Caki2 (cell line): ENCODE measurements at regions not wholly inside any gene's neighbourhood (a gene's known extent, or its start where the extent isn't known, plus 50 kb on each side); places are given as distances from the start of the nearest gene placed in this dataset.

Experiments used
- DNase-seq: peaks from one replicate; pipeline ENCODE4 v3.0.0-alpha.2; 2015; ENCODE audit warnings: low read depth
- in situ Hi-C: cut with HindIII; loops from 2 replicates; pipeline ENCODE4 v1.10.0; 2016; ENCODE audit warnings: low sequenced_read_pairs, low pct_unique_long_range_greater_than_20kb, mixed read lengths

GRCh38 chr2:56680971-56681631 lies 497.3 kb downstream of the CCDC85A start:
- DNase-seq = no peak

GRCh38 chr2:56681659-56682396 lies 498.0 kb downstream of the CCDC85A start:
- in situ Hi-C loops = no loop called here
- no peak for DNase-seq

More at GRCh38 chr2:56680971-56681631, 497.3 kb downstream of the CCDC85A start:
- in situ Hi-C loops = no loop called here

- in situ Hi-C loops = no loop called here
- DNase-seq = no peak
These were observed 498.6 kb downstream of the CCDC85A start for GRCh38 chr2:56682397-56682760.

- in situ Hi-C loops = no loop called here
These were observed 500.5 kb downstream of the CCDC85A start for GRCh38 chr2:56684327-56684726.

GRCh38 chr2:56685205-56685604 lies 501.4 kb downstream of the CCDC85A start:
- in situ Hi-C loops = no loop called here
- DNase-seq = no peak

More at GRCh38 chr2:56684327-56684726, 500.5 kb downstream of the CCDC85A start:
- no peak for DNase-seq

GRCh38 chr2:56687169-56687568 lies 503.4 kb downstream of the CCDC85A start:
- no peak for DNase-seq

GRCh38 chr2:56688661-56689060 lies 504.9 kb downstream of the CCDC85A start:
- in situ Hi-C loops = no loop called here

More at GRCh38 chr2:56687169-56687568, 503.4 kb downstream of the CCDC85A start:
- in situ Hi-C loops = no loop called here

GRCh38 chr2:56693501-56693900 lies 509.7 kb downstream of the CCDC85A start:
- in situ Hi-C loops = no loop called here
- no peak for DNase-seq

More at GRCh38 chr2:56688661-56689060, 504.9 kb downstream of the CCDC85A start:
- DNase-seq = no peak

- DNase-seq = no peak
- in situ Hi-C loops = no loop called here
These were observed 519.2 kb downstream of the CCDC85A start for GRCh38 chr2:56703001-56703400.

- DNase-seq = no peak
These were observed 521.9 kb downstream of the CCDC85A start for GRCh38 chr2:56705713-56706112.

GRCh38 chr2:56707218-56707617 lies 523.4 kb downstream of the CCDC85A start:
- DNase-seq = no peak
- in situ Hi-C loops = no loop called here

More at GRCh38 chr2:56705713-56706112, 521.9 kb downstream of the CCDC85A start:
- in situ Hi-C loops = no loop called here

GRCh38 chr2:56707650-56708049 lies 523.9 kb downstream of the CCDC85A start:
- in situ Hi-C loops = no loop called here
- no peak for DNase-seq

- in situ Hi-C loops = no loop called here
- DNase-seq = no peak
These were observed 525.4 kb downstream of the CCDC85A start for GRCh38 chr2:56709181-56709580.

- in situ Hi-C loops = no loop called here
- no peak for DNase-seq
These were observed 529.4 kb downstream of the CCDC85A start for GRCh38 chr2:56713161-56713676.

GRCh38 chr2:56713978-56714377 lies 530.2 kb downstream of the CCDC85A start:
- in situ Hi-C loops = no loop called here
- no peak for DNase-seq

GRCh38 chr2:56714400-56714799 lies 530.6 kb downstream of the CCDC85A start:
- in situ Hi-C loops = no loop called here
- DNase-seq = no peak

GRCh38 chr2:56715683-56716082 lies 531.9 kb downstream of the CCDC85A start:
- in situ Hi-C loops = no loop called here
- DNase-seq = no peak

GRCh38 chr2:56718413-56718812 lies 534.6 kb downstream of the CCDC85A start:
- in situ Hi-C loops = no loop called here
- no peak for DNase-seq

GRCh38 chr2:56729212-56729611 lies 545.4 kb downstream of the CCDC85A start:
- in situ Hi-C loops = no loop called here

More at GRCh38 chr2:56729212-56729611, 545.4 kb downstream of the CCDC85A start:
- no peak for DNase-seq
